ENCODE measurements at regions not wholly inside any gene's neighbourhood (a gene's known extent, or its start where the extent isn't known, plus 50 kb on each side); places are given as distances from the start of the nearest gene placed in this dataset.

- Histone ChIP-seq H3K27me3 (peaks cover 0 to 64% of the 10 kb centered on the region in 2 donors), H3K4me1 (no peaks in the 10 kb centered on the region), H3K36me3 (no peaks in the 10 kb centered on the region), H3K9me3 (peaks cover 0 to 3% of the 10 kb centered on the region in 2 donors), H3K27ac (no peak overlapping the region), H3K4me3 (no peak overlapping the region)
- TF ChIP-seq CTCF (IDR thresholded peaks at IDR 0.05) = no peak
- intact Hi-C loops (cut with DNase I) = no loop called here
- DNase-seq = no peak
- ATAC-seq = no peak
These were observed 89.5 kb upstream of the RPL38 start for GRCh38 chr17:74113952-74114351.

- no peak overlapping the region for H3K27ac ChIP-seq
- H3K4me3 ChIP-seq = no peak overlapping the region
- ATAC-seq (no peak), DNase-seq (no peak)
- peaks cover 0 to 58% of the 10 kb centered on the region in 2 donors for H3K27me3 ChIP-seq
- peaks cover 0 to 3% of the 10 kb centered on the region in 2 donors for H3K9me3 ChIP-seq
- intact Hi-C loops (cut with DNase I) = no loop called here
- TF ChIP-seq CTCF (IDR thresholded peaks at IDR 0.05) = no peak
- no peaks in the 10 kb centered on the region for H3K36me3 ChIP-seq
- no peaks in the 10 kb centered on the region for H3K4me1 ChIP-seq
These were observed 88.5 kb upstream of the RPL38 start for GRCh38 chr17:74114881-74115470.

- TF ChIP-seq CTCF (IDR thresholded peaks at IDR 0.05) = no peak
- H3K36me3 ChIP-seq = no peaks in the 10 kb centered on the region
- H3K27ac ChIP-seq = no peak overlapping the region
- H3K27me3 ChIP-seq = peaks cover 0 to 61% of the 10 kb centered on the region in 2 donors
- ATAC-seq (no peak), DNase-seq (no peak)
- intact Hi-C loops (cut with DNase I) = no loop called here
- H3K4me3 ChIP-seq = no peak overlapping the region
- no peaks in the 10 kb centered on the region for H3K4me1 ChIP-seq
- H3K9me3 ChIP-seq = peaks cover 0 to 3% of the 10 kb centered on the region in 2 donors
These were observed 87.9 kb upstream of the RPL38 start for GRCh38 chr17:74115586-74115985.

DNA sequence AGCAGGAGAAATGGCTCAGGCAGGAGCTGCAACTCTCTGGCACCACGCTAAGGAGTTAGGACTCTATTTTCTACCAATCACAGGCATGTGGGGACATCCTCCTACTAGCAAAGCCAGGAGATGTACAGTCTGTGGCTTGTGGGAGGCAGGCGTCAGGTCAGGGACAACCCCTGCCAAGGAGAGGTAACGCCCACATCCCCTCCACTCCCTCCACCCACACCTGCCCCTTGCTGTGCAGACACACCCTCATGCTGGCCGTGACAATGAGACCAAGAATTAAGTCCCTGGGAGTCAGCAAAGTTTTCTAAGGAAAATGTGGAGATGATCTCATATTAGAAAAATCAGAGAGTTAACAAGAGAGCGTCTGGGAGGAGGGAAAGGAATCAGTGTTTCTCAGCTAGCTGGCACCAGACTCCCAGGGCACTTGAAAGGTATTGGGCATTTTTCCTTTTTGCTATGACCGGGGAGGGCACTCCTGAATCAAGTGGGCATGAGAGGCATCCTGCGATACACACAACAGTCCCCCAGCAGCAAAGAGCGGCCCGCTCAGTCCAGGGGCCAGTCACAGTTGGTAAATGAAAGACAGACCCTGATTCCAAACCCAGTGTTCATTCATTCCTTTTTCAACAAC is 87.3 kb upstream of the RPL38 start:
- Histone ChIP-seq H3K4me3 (no peak overlapping the region), H3K27me3 (peaks cover 0 to 65% of the 10 kb centered on the region in 2 donors), H3K27ac (no peak overlapping the region), H3K36me3 (no peaks in the 10 kb centered on the region), H3K9me3 (peaks cover 0 to 3% of the 10 kb centered on the region in 2 donors), H3K4me1 (no peaks in the 10 kb centered on the region)
- DNase-seq (peak in 1 of 4 donors; percentile 6), ATAC-seq (peak; percentile 81)
- intact Hi-C loops (cut with DNase I) = no loop called here
- no peak for TF ChIP-seq CTCF (IDR thresholded peaks at IDR 0.05)

GRCh38 chr17:74117087-74117698 is 86.3 kb upstream of the RPL38 start:
- Histone ChIP-seq H3K4me3 (no peak overlapping the region), H3K36me3 (no peaks in the 10 kb centered on the region), H3K4me1 (no peaks in the 10 kb centered on the region), H3K27ac (no peak overlapping the region), H3K9me3 (peaks cover 0 to 3% of the 10 kb centered on the region in 2 donors), H3K27me3 (peaks cover 0 to 65% of the 10 kb centered on the region in 2 donors)
- ATAC-seq (no peak), DNase-seq (no peak)
- intact Hi-C loops (cut with DNase I) = no loop called here
- TF ChIP-seq CTCF (IDR thresholded peaks at IDR 0.05) = no peak

All from left lung (tissue), 4 donors.